HEK293T (cell line): ENCODE measurements at regions not wholly inside any gene's neighbourhood (a gene's known extent, or its start where the extent isn't known, plus 50 kb on each side); places are given as distances from the start of the nearest gene placed in this dataset.

Source experiments
- CTCF ChIA-PET: fragments of 350-600 bp; formaldehyde crosslinking; extraction: SDS; loops from one replicate; lab custom pipeline; 2021; ENCODE audit warnings: antibody characterized with exemption, inconsistent platforms; lab: Yijun Ruan, JAX
- POLR2A ChIA-PET: fragments of 350-600 bp; formaldehyde crosslinking; extraction: SDS; loops from one replicate; lab custom pipeline; 2020; ENCODE audit warnings: antibody characterized with exemption, inconsistent platforms; lab: Yijun Ruan, JAX
- DNase-seq: peaks from one replicate; pipeline ENCODE4 v3.0.0; 2012; ENCODE audit warnings: mixed read lengths; ENCODE audit errors: extremely low spot score
- ARNT ChIP-seq: fragments of 450-650 bp; IDR thresholded peaks from 2 replicates; pipeline ENCODE4 v1.6.1; 2017; ENCODE audit warnings: mild to moderate bottlenecking
- BHLHE40 ChIP-seq: fragments of 450-650 bp; IDR thresholded peaks from 2 replicates; pipeline ENCODE4 v1.6.1; 2016; ENCODE audit warnings: mild to moderate bottlenecking, moderate library complexity, borderline replicate concordance
- CTBP1 ChIP-seq: fragments of 450-650 bp; IDR thresholded peaks from 2 replicates; pipeline ENCODE4 v1.6.1; 2016; ENCODE audit warnings: borderline replicate concordance
- ELF4 ChIP-seq: fragments of 450-650 bp; IDR thresholded peaks from 2 replicates; pipeline ENCODE4 v1.6.1; 2017; ENCODE audit warnings: antibody characterized with exemption
- FOXA1 ChIP-seq: fragments of 450-650 bp; IDR thresholded peaks from 2 replicates; pipeline ENCODE4 v1.6.1; 2016; ENCODE audit warnings: mild to moderate bottlenecking
- FOXK2 ChIP-seq: fragments of 450-650 bp; IDR thresholded peaks from 2 replicates; pipeline ENCODE4 v1.6.1; 2016; ENCODE audit warnings: mild to moderate bottlenecking
- FOXM1 ChIP-seq: fragments of 450-650 bp; IDR thresholded peaks from 2 replicates; pipeline ENCODE4 v1.6.1; 2017; ENCODE audit warnings: mild to moderate bottlenecking, borderline replicate concordance
- HDGF ChIP-seq: fragments of 450-650 bp; IDR thresholded peaks from 2 replicates; pipeline ENCODE4 v1.6.1; 2017; ENCODE audit warnings: antibody characterized with exemption, borderline replicate concordance
- L3MBTL2 ChIP-seq: fragments of 450-650 bp; conservative IDR thresholded peaks from 2 replicates; pipeline ENCODE4 v1.6.1; 2016; ENCODE audit warnings: mild to moderate bottlenecking
- LEF1 ChIP-seq: fragments of 450-650 bp; IDR thresholded peaks from 2 replicates; pipeline ENCODE4 v1.6.1; 2017; ENCODE audit warnings: mild to moderate bottlenecking, borderline replicate concordance
- NFRKB ChIP-seq: fragments of 450-650 bp; IDR thresholded peaks from 2 replicates; pipeline ENCODE4 v1.6.1; 2016; ENCODE audit warnings: mild to moderate bottlenecking, moderate library complexity
- PKNOX1 ChIP-seq: fragments of 450-650 bp; IDR thresholded peaks from 2 replicates; pipeline ENCODE4 v1.6.1; 2016
- SP1 ChIP-seq: fragments of 450-650 bp; IDR thresholded peaks from 2 replicates; pipeline ENCODE4 v1.6.1; 2017
- SUZ12 ChIP-seq: fragments of 450-650 bp; IDR thresholded peaks from 2 replicates; pipeline ENCODE4 v1.6.1; 2016; ENCODE audit warnings: mild to moderate bottlenecking
- TARDBP ChIP-seq: fragments of 450-650 bp; IDR thresholded peaks from 2 replicates; pipeline ENCODE4 v1.6.1; 2016
- ZNF384 ChIP-seq: fragments of 450-650 bp; IDR thresholded peaks from 2 replicates; pipeline ENCODE4 v1.6.1; 2016

- DNase-seq = no peak
- TF ChIP-seq BHLHE40 (no peak), ARNT (no peak), ELF4 (no peak), FOXM1 (no peak), LEF1 (no peak), SP1 (no peak), HDGF (no peak), FOXA1 (no peak), TARDBP (no peak), SUZ12 (no peak), PKNOX1 (no peak), FOXK2 (no peak), CTBP1 (no peak), NFRKB (no peak), ZNF384 (no peak)
- POLR2A ChIA-PET = no interaction called here
- CTCF ChIA-PET = no interaction called here
These were observed 61.5 kb upstream of the PPM1B start for GRCh38 chr2:44107086-44107740.

- no peak for DNase-seq
- TF ChIP-seq SUZ12 (no peak), CTBP1 (no peak), ELF4 (no peak), FOXA1 (no peak), NFRKB (no peak), TARDBP (no peak), FOXM1 (no peak)
- ChIA-PET CTCF (no interaction called here), POLR2A (no interaction called here)
These were observed 60.7 kb upstream of the PPM1B start for GRCh38 chr2:44107974-44108373.

- DNase-seq = no peak
- ChIA-PET POLR2A (no interaction called here), CTCF (no interaction called here)
- TF ChIP-seq ELF4 = no peak
- no peak for TF ChIP-seq PKNOX1
- no peak for TF ChIP-seq HDGF
- TF ChIP-seq CTBP1 = no peak
- TF ChIP-seq BHLHE40 = no peak
- TF ChIP-seq SP1 = no peak
These were observed 59.5 kb upstream of the PPM1B start for GRCh38 chr2:44109166-44109565.

- POLR2A ChIA-PET = no interaction called here
- CTCF ChIA-PET = no interaction called here
These were observed 58.2 kb upstream of the PPM1B start for GRCh38 chr2:44110444-44110843.

GRCh38 chr2:44112096-44112495 is 56.6 kb upstream of the PPM1B start:
- CTCF ChIA-PET = no interaction called here
- DNase-seq = no peak
- TF ChIP-seq CTBP1 (no peak), SP1 (no peak), ELF4 (no peak), NFRKB (no peak), FOXM1 (no peak), HDGF (no peak), LEF1 (no peak), TARDBP (no peak), ARNT (no peak), L3MBTL2 (no peak), SUZ12 (no peak), ZNF384 (no peak), FOXK2 (no peak), FOXA1 (no peak), PKNOX1 (no peak)
- POLR2A ChIA-PET = no interaction called here

More at GRCh38 chr2:44110444-44110843, 58.2 kb upstream of the PPM1B start:
- no peak for DNase-seq
- no peak for TF ChIP-seq HDGF
- TF ChIP-seq ZNF384 = no peak
- no peak for TF ChIP-seq PKNOX1
- no peak for TF ChIP-seq L3MBTL2
- TF ChIP-seq SUZ12 = no peak
- TF ChIP-seq CTBP1 = no peak
- TF ChIP-seq LEF1 = no peak
- no peak for TF ChIP-seq BHLHE40
- TF ChIP-seq SP1 = no peak
- TF ChIP-seq NFRKB = no peak
- TF ChIP-seq FOXA1 = no peak
- no peak for TF ChIP-seq ARNT
- no peak for TF ChIP-seq FOXK2
- TF ChIP-seq FOXM1 = no peak
- no peak for TF ChIP-seq ELF4
- TF ChIP-seq TARDBP = no peak
